ENCODE measurements at regions not wholly inside any gene's neighbourhood (a gene's known extent, or its start where the extent isn't known, plus 50 kb on each side); places are given as distances from the start of the nearest gene placed in this dataset.
"Not testable (repeated sequence)": the region's sequence is repeated elsewhere in the genome, so short reads cannot be mapped to it uniquely, and the experiment has no call there.

GRCh38 chr7:47071866-47072265 is 510.0 kb downstream of the TNS3 start:
- no peak overlapping the region for H3K4me3 Mint-ChIP-seq
- H3K27me3 Mint-ChIP-seq = peaks cover 7% of the 10 kb centered on the region
- H3K36me3 Mint-ChIP-seq = no peaks in the 10 kb centered on the region
- no peaks in the 10 kb centered on the region for H3K4me1 Mint-ChIP-seq
- no peak overlapping the region for H3K27ac Mint-ChIP-seq
- no peak for DNase-seq
- no peaks in the 10 kb centered on the region for H3K9me3 Mint-ChIP-seq

- Mint-ChIP-seq H3K9me3 (no peaks in the 10 kb centered on the region), H3K4me3 (no peak overlapping the region), H3K36me3 (no peaks in the 10 kb centered on the region)
These were observed 512.4 kb downstream of the TNS3 start for GRCh38 chr7:47069385-47070076.

GRCh38 chr7:47066976-47067614 is 514.8 kb downstream of the TNS3 start:
- Mint-ChIP-seq H3K27ac (no peak overlapping the region), H3K36me3 (no peaks in the 10 kb centered on the region), H3K27me3 (peaks cover 22% of the 10 kb centered on the region), H3K9me3 (no peaks in the 10 kb centered on the region), H3K4me1 (no peaks in the 10 kb centered on the region), H3K4me3 (no peak overlapping the region)
- no peak for DNase-seq

More at GRCh38 chr7:47069385-47070076, 512.4 kb downstream of the TNS3 start:
- no peak for DNase-seq
- Mint-ChIP-seq H3K27ac (no peak overlapping the region), H3K4me1 (no peaks in the 10 kb centered on the region), H3K27me3 (peaks cover 18% of the 10 kb centered on the region)

- Mint-ChIP-seq H3K36me3 (no peaks in the 10 kb centered on the region), H3K27ac (no peak overlapping the region), H3K27me3 (peaks cover 30% of the 10 kb centered on the region), H3K4me1 (no peaks in the 10 kb centered on the region), H3K9me3 (peaks cover 4% of the 10 kb centered on the region), H3K4me3 (no peak overlapping the region)
- DNase-seq = no peak
These were observed 525.2 kb downstream of the TNS3 start for GRCh38 chr7:47056731-47057130.

GRCh38 chr7:47052541-47053208 is 529.2 kb downstream of the TNS3 start:
- peaks cover 40% of the 10 kb centered on the region for H3K27me3 Mint-ChIP-seq
- not testable (repeated sequence) for H3K36me3 Mint-ChIP-seq, H3K4me3 Mint-ChIP-seq, H3K27ac Mint-ChIP-seq, DNase-seq, H3K9me3 Mint-ChIP-seq, H3K4me1 Mint-ChIP-seq

GRCh38 chr7:47049234-47049774 is 532.6 kb downstream of the TNS3 start:
- Mint-ChIP-seq H3K27ac (no peak overlapping the region), H3K36me3 (no peaks in the 10 kb centered on the region), H3K4me3 (no peak overlapping the region), H3K27me3 (peaks cover 26% of the 10 kb centered on the region), H3K4me1 (no peaks in the 10 kb centered on the region), H3K9me3 (peaks cover 4% of the 10 kb centered on the region)
- DNase-seq = no peak

GRCh38 chr7:47047384-47047783 is 534.5 kb downstream of the TNS3 start:
- H3K27me3 Mint-ChIP-seq = peaks cover 14% of the 10 kb centered on the region

GRCh38 chr7:47046949-47047348 is 535.0 kb downstream of the TNS3 start:
- Mint-ChIP-seq H3K4me1 (no peaks in the 10 kb centered on the region), H3K27me3 (peaks cover 12% of the 10 kb centered on the region), H3K36me3 (no peaks in the 10 kb centered on the region), H3K27ac (no peak overlapping the region), H3K9me3 (no peaks in the 10 kb centered on the region), H3K4me3 (no peak overlapping the region)
- DNase-seq = no peak

More at GRCh38 chr7:47047384-47047783, 534.5 kb downstream of the TNS3 start:
- H3K36me3 Mint-ChIP-seq = no peaks in the 10 kb centered on the region
- H3K9me3 Mint-ChIP-seq = no peaks in the 10 kb centered on the region
- no peaks in the 10 kb centered on the region for H3K4me1 Mint-ChIP-seq
- DNase-seq = no peak
- no peak overlapping the region for H3K27ac Mint-ChIP-seq
- no peak overlapping the region for H3K4me3 Mint-ChIP-seq

- Mint-ChIP-seq H3K4me3 (no peak overlapping the region), H3K9me3 (no peaks in the 10 kb centered on the region), H3K4me1 (no peaks in the 10 kb centered on the region), H3K27me3 (peaks cover 6% of the 10 kb centered on the region), H3K27ac (no peak overlapping the region), H3K36me3 (no peaks in the 10 kb centered on the region)
- no peak for DNase-seq
These were observed 536.5 kb downstream of the TNS3 start for GRCh38 chr7:47045207-47046051.

GRCh38 chr7:47044625-47045024 is 537.3 kb downstream of the TNS3 start:
- Mint-ChIP-seq H3K27ac (no peak overlapping the region), H3K4me3 (no peak overlapping the region), H3K9me3 (no peaks in the 10 kb centered on the region), H3K27me3 (peaks cover 6% of the 10 kb centered on the region), H3K4me1 (no peaks in the 10 kb centered on the region), H3K36me3 (no peaks in the 10 kb centered on the region)
- DNase-seq = no peak

- no peaks in the 10 kb centered on the region for H3K4me1 Mint-ChIP-seq
- no peak overlapping the region for H3K27ac Mint-ChIP-seq
- H3K9me3 Mint-ChIP-seq = no peaks in the 10 kb centered on the region
- peaks cover 5% of the 10 kb centered on the region for H3K27me3 Mint-ChIP-seq
- no peak for DNase-seq
- H3K4me3 Mint-ChIP-seq = no peak overlapping the region
- H3K36me3 Mint-ChIP-seq = no peaks in the 10 kb centered on the region
These were observed 538.6 kb downstream of the TNS3 start for GRCh38 chr7:47043304-47043703.

- Mint-ChIP-seq H3K4me1 (no peaks in the 10 kb centered on the region), H3K27me3 (no peaks in the 10 kb centered on the region)
These were observed 539.2 kb downstream of the TNS3 start for GRCh38 chr7:47042669-47043068.

GRCh38 chr7:47040795-47041347 is 541.0 kb downstream of the TNS3 start:
- H3K4me1 Mint-ChIP-seq = no peaks in the 10 kb centered on the region
- H3K9me3 Mint-ChIP-seq = no peaks in the 10 kb centered on the region
- no peaks in the 10 kb centered on the region for H3K27me3 Mint-ChIP-seq
- H3K4me3 Mint-ChIP-seq = no peak overlapping the region
- DNase-seq = no peak
- no peak overlapping the region for H3K27ac Mint-ChIP-seq
- no peaks in the 10 kb centered on the region for H3K36me3 Mint-ChIP-seq

More at GRCh38 chr7:47042669-47043068, 539.2 kb downstream of the TNS3 start:
- H3K4me3 Mint-ChIP-seq = no peak overlapping the region
- no peaks in the 10 kb centered on the region for H3K9me3 Mint-ChIP-seq
- no peak overlapping the region for H3K27ac Mint-ChIP-seq
- H3K36me3 Mint-ChIP-seq = no peaks in the 10 kb centered on the region
- no peak for DNase-seq

GRCh38 chr7:47039904-47040303 is 542.0 kb downstream of the TNS3 start:
- Mint-ChIP-seq H3K9me3 (no peaks in the 10 kb centered on the region), H3K4me3 (no peak overlapping the region), H3K36me3 (no peaks in the 10 kb centered on the region), H3K27ac (no peak overlapping the region), H3K4me1 (no peaks in the 10 kb centered on the region), H3K27me3 (no peaks in the 10 kb centered on the region)
- no peak for DNase-seq
